DOHH2 (cell line): ENCODE measurements at regions not wholly inside any gene's neighbourhood (a gene's known extent, or its start where the extent isn't known, plus 50 kb on each side); places are given as distances from the start of the nearest gene placed in this dataset.

Experiments used
- H3F3A ChIP-seq: fragments of 200-600 bp; sonication (generic), shearing (Covaris generic); 2 replicates; pipeline ENCODE4 v1.6.0; 2016; ENCODE audit warnings: antibody characterized with exemption, mild to moderate bottlenecking; ENCODE audit not compliant: control insufficient read depth, insufficient read depth
- H3K27ac ChIP-seq: fragments of 200-600 bp; sonication (generic); 2 replicates; pipeline ENCODE4 v1.5.1; 2014; ENCODE audit warnings: low read depth, mild to moderate bottlenecking, low read length, moderate library complexity
- H3K27me3 ChIP-seq: fragments of 200-600 bp; sonication (generic); 2 replicates; pipeline ENCODE4 v1.6.1; 2014; ENCODE audit warnings: mild to moderate bottlenecking, low read length, mixed read lengths; ENCODE audit not compliant: control insufficient read depth
- H3K36me3 ChIP-seq: fragments of 200-600 bp; sonication (generic); 2 replicates; pipeline ENCODE4 v1.6.1; 2014; ENCODE audit warnings: mild to moderate bottlenecking, low read length, moderate library complexity, mixed read lengths; ENCODE audit not compliant: control insufficient read depth
- H3K4me1 ChIP-seq: fragments of 200-600 bp; sonication (generic); 2 replicates; pipeline ENCODE4 v1.6.1; 2014; ENCODE audit warnings: mild to moderate bottlenecking, low read length, mixed read lengths; ENCODE audit not compliant: control insufficient read depth
- H3K4me2 ChIP-seq: fragments of 200-600 bp; sonication (generic); 2 replicates; pipeline ENCODE4 v1.6.0; 2014; ENCODE audit warnings: mild to moderate bottlenecking, low read length, moderate library complexity
- H3K4me3 ChIP-seq: fragments of 200-600 bp; sonication (generic); 2 replicates; pipeline ENCODE4 v1.5.1; 2014; ENCODE audit warnings: mild to moderate bottlenecking, low read length, mixed read lengths
- H3K79me2 ChIP-seq: fragments of 200-600 bp; sonication (generic); 2 replicates; pipeline ENCODE4 v1.6.1; 2014; ENCODE audit warnings: mild to moderate bottlenecking, low read length, mixed read lengths; ENCODE audit not compliant: control insufficient read depth
- H3K9me2 ChIP-seq: fragments of 200-600 bp; sonication (generic); replicated peaks from 2 replicates; pipeline ENCODE4 v1.6.1; 2014; ENCODE audit warnings: mild to moderate bottlenecking, low read length, mixed read lengths; ENCODE audit not compliant: control insufficient read depth
- H3K9me3 ChIP-seq: fragments of 200-600 bp; sonication (generic); 2 replicates; pipeline ENCODE4 v1.6.1; 2014; ENCODE audit warnings: antibody characterized with exemption, low read length, mixed read lengths; ENCODE audit not compliant: control insufficient read depth, insufficient read depth
- H4K20me1 ChIP-seq: fragments of 200-600 bp; sonication (generic); 2 replicates; pipeline ENCODE4 v1.6.0; 2014; ENCODE audit warnings: low read depth, mild to moderate bottlenecking, antibody characterized with exemption, low read length, moderate library complexity; ENCODE audit not compliant: control insufficient read depth, insufficient read depth
- CTCF ChIP-seq: fragments of 200-600 bp; sonication (generic); IDR thresholded peaks from one replicate; pipeline ENCODE4 v1.5.1; 2014; ENCODE audit warnings: antibody characterized with exemption, mild to moderate bottlenecking, low read depth, low read length; ENCODE audit not compliant: poor library complexity, severe bottlenecking
- EZH2phosphoT487 ChIP-seq: fragments of 200-600 bp; sonication (generic); IDR thresholded peaks from 2 replicates; pipeline ENCODE4 v1.6.1; 2017; ENCODE audit warnings: borderline replicate concordance, mild to moderate bottlenecking, antibody characterized with exemption, low read length, moderate library complexity, mixed read lengths

GRCh38 chr18:25459814-25460213 lies 107.8 kb upstream of the ZNF521 start:
- Histone ChIP-seq H3K36me3 (no peaks in the 10 kb centered on the region), H3K9me3 (no peaks in the 10 kb centered on the region), H3K9me2 (no peaks in the 10 kb centered on the region), H3K4me3 (no peak overlapping the region), H3K4me2 (no peak overlapping the region), H3K27ac (no peak overlapping the region), H3K27me3 (no peaks in the 10 kb centered on the region), H3K79me2 (no peaks in the 10 kb centered on the region), H3K4me1 (no peaks in the 10 kb centered on the region), H4K20me1 (no peaks in the 10 kb centered on the region), H3F3A (no peaks in the 10 kb centered on the region)
- no peak for TF ChIP-seq EZH2phosphoT487
- TF ChIP-seq CTCF: no peak

GRCh38 chr18:25457601-25458000 lies 105.6 kb upstream of the ZNF521 start:
- H4K20me1 ChIP-seq: no peaks in the 10 kb centered on the region
- H3K36me3 ChIP-seq: no peaks in the 10 kb centered on the region
- H3K4me3 ChIP-seq: no peak overlapping the region
- no peaks in the 10 kb centered on the region for H3F3A ChIP-seq
- TF ChIP-seq EZH2phosphoT487 (no peak), CTCF (no peak)
- no peak overlapping the region for H3K27ac ChIP-seq
- H3K4me2 ChIP-seq: no peak overlapping the region
- H3K4me1 ChIP-seq: no peaks in the 10 kb centered on the region
- no peaks in the 10 kb centered on the region for H3K79me2 ChIP-seq
- no peaks in the 10 kb centered on the region for H3K27me3 ChIP-seq
- H3K9me3 ChIP-seq: no peaks in the 10 kb centered on the region
- H3K9me2 ChIP-seq: no peaks in the 10 kb centered on the region

GRCh38 chr18:25457126-25457525 lies 105.2 kb upstream of the ZNF521 start:
- Histone ChIP-seq H3K36me3 (no peaks in the 10 kb centered on the region), H3K9me3 (no peaks in the 10 kb centered on the region), H3K27me3 (no peaks in the 10 kb centered on the region), H3K4me1 (no peaks in the 10 kb centered on the region), H3K4me2 (no peak overlapping the region), H3K79me2 (no peaks in the 10 kb centered on the region), H3K4me3 (no peak overlapping the region), H3K27ac (no peak overlapping the region), H3K9me2 (no peaks in the 10 kb centered on the region), H4K20me1 (no peaks in the 10 kb centered on the region), H3F3A (no peaks in the 10 kb centered on the region)
- TF ChIP-seq EZH2phosphoT487 (no peak), CTCF (no peak)
